Tibial nerve (tissue), 3 donors: ENCODE measurements at regions not wholly inside any gene's neighbourhood (a gene's known extent, or its start where the extent isn't known, plus 50 kb on each side); places are given as distances from the start of the nearest gene placed in this dataset.

Experiments used
- CTCF ChIP-seq, 5 experiments: fragments of 200-600 bp in 3 of 5; fragments of 450-650 bp in 2 of 5; sonication (generic) in 3 of 5; IDR thresholded peaks; one replicate each; pipeline ENCODE4 v1.5.1; 2016 to 2019; ENCODE audit warnings: antibody characterized with exemption in 5 of 5, mild to moderate bottlenecking in 3 of 5, moderate library complexity in 2 of 5
- POLR2A ChIP-seq, 2 donors: fragments of 450-650 bp; IDR thresholded peaks; one replicate each; pipeline ENCODE4 v1.6.1; 2017; ENCODE audit warnings: antibody characterized with exemption in 2 of 2, mild to moderate bottlenecking in 2 of 2, moderate library complexity in 2 of 2

DNA sequence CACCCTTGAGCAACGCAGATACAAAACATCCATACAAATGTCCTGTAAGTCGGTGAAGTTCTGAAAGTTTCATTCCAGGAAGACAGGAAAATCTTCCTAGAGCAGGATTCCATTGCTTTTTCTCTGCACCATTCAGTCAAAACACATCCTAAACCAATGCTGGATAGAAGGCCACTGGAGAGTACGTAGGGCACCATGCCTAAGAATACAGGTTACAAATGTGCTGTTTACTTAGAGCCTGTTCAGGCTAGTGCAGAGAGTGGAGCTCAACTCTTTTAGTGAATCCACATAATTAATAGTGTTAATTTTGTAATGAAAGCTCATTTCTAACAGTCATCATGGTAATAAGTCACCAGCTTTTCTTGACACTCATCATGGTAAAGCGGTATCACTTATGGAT, 187.6 kb downstream of the NHLRC3 start:
- no peak for TF ChIP-seq CTCF (IDR thresholded peaks at IDR 0.05)
- TF ChIP-seq POLR2A (IDR thresholded peaks at IDR 0.05), result no peak
